Stimulated activated naive CD4-positive, alpha-beta T cell treated with Interleukin-2 at 50 U/mL for 16 hours (primary cell): ENCODE measurements at regions not wholly inside any gene's neighbourhood (a gene's known extent, or its start where the extent isn't known, plus 50 kb on each side); places are given as distances from the start of the nearest gene placed in this dataset.
"Not testable (repeated sequence)": the region's sequence is repeated elsewhere in the genome, so short reads cannot be mapped to it uniquely, and the experiment has no call there.

ENCODE experiments used
- DNase-seq: peaks from one replicate; lab custom pipeline; 2025; lab: John Stamatoyannopoulos, UW

DNA sequence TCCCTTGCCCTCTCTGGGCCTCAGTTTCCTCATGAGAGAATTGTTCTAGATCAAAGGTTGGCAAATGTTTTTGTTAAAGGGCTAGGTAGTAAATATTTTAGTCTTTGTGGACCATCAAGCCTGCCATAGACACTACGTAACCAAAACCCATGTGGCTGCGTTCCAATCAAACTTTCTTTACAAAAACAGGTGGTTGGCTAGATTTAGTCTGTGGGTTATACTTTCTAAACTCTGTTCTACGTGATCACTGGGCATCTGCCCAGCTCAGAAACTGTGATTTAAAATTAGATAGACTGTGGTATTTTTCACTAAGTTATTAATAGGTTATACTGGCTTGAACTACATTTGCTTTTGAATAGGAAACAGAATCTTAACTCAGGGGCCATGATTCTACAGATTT is 149.8 kb upstream of the DCC start:
- DNase-seq: no peak

DNA sequence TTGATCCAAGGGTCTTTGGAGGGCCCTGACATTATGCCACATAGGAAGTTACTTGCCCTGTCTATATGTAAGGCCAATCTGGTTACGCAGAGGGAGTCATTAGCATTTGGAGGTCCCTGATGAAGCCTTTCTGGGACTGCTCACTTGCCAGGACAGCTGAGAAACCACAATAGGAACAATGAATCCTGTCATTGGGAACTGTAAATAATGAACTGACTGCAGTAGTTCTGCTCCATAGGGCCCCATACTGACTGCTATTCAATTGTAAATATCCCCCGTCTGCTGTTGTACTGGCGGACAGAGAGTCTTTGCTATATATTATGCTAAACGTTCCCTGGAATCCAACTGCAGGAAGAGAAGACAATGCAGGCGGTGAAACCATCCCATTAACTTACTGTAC is 149.4 kb upstream of the DCC start:
- DNase-seq: no peak

DNA sequence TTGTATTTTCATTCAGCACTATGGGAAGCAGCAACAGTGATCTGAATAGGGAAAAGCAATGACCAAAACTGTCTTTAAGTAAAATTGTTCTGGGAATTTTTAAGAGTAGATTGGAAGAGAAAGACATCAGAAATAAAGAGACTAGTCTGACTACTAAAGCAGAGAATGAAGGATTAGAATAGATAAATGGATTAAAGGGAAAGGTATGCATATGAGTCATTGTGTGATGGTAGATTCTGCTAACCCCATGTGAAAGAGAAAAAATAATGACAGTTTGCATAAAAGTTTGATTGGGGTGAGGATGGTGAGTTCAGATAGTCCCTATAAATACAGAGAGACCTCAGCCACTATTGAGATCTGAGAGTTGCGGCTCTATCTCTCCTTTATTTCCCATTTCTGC is 139.6 kb upstream of the DCC start:
- DNase-seq: no peak

DNA sequence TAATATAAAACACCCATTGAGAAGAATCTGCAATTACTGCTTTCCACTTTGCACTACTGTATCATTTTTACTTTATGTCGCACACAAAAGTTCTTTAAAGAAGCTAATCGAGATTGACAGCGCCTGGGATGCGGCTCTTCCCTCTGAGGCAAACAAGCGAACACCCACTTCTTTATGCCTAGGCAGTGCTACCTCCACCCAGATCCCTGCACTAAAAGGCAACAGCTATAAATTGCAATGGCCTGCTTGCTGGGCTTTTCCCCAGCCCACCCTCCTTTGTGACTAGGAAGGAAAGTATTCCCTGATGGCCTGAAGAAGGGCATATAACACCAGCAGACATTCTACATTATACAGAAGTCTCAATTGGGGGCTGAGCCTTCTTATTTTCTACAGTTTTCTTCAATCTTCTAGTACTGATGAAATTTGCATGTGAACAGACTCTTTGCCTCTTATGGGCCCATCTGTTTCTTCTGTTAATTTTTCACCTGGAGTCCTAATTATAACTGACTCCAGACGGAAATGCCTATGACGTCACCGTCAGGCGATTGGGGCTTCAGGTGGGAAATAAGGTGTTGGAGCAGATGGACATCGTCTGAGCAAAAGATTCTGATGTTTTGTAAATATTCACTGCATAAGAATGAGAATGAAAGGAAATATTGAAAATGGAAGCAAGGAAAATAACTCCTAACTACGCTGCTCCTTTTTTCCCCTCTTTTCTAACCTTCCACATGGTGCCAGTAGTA is 138.9 kb upstream of the DCC start:
- no peak for DNase-seq

DNA sequence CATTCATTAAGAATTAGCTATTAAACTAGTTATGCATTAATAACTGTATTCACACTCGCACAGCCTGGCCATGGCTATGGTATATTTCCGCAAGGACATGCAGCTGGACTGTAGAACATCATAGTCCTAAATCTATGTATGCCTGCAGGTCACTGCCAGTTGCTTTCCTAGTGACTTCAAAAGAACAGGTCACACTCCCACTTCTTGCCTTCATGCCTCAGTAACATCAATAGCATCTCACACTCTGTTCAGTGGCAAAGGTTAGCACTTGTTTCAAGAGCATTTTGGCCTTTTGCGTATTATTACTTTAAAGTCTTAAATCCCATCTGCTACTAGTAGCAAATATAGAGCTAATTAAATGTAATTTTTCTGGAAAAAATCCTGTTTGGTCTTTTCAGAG is 131.4 kb upstream of the DCC start:
- no peak for DNase-seq

DNA sequence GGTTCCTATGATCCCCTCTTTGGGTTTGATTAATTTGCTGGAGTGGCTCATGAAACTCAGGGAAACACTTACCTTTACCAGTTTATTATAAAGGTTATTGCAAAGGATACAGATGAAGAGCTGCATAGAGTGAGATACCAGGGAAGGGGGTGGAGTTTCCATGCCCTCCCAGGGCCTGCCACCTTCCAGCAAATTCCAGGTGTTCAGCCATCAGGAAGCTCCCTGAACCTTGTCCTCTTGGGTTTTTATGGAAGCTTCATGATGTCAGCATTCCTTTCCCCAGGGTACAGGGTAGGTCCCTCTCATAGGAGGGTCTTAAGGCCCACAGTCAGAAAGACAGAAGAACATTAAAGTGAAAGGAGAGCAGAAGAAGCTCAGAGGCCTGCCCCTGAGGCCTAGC is 123.9 kb upstream of the DCC start:
- DNase-seq: no peak

DNA sequence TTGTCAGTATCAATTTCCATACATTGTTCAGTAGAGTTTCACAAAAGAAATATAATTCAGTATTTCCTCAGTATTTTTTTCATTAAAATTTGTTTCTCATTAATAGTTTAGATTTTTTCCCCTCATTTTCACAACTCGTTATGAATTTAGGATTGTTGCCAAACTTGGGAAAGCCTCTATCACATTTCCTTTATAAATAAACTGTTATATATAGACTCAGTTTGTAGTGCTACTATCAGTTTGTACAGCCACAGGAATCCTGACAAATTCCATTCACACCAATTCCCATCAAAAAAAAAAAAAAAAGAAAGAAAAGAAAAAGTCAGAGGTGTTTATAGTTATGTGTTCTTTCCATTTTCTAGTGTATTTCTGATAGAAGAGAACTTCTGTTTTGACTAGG is 123.3 kb upstream of the DCC start:
- DNase-seq: no peak

DNA sequence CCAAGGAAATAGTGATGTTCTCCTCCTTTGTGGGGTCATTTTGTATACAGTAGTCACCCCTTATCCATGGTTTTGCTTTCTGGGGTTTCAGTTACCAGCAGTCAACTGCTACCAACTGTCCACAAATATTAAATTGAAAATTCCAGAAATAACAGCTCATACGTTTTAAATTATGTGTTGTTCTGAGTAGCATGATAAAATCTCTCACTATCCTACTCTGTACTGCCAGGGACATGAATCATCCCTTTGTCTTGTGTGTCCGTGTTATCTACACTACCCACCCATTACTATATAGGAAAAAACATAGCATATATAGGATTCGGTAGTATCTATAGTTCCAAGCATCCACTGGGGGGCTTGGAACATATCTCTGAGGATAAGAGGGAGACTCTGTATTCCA is 120.9 kb upstream of the DCC start:
- no peak for DNase-seq

DNA sequence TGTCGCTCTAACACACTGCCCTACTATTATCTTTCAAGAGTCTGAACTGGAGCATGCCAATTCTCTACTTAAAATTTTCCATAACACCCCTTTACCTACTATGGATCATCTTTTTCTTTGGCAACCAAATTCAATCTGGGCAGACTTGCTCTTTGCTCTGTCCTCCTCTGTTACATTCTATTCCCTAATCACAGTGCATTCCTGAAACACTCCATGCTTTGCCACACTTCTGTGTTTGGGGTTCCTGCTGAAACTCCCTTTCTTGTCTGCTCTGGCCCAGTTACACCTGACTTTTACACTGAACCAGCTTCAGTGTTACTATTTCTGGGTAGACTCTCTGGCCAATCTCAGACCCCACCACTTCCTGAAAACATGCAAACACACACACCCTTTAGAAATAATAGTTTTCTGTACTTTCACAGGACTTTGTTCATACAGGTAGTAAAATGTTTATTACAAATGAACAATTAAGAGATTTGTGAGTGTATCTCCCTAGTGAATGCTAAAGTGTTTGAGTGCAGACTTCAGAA is 119.9 kb upstream of the DCC start:
- DNase-seq: no peak

DNA sequence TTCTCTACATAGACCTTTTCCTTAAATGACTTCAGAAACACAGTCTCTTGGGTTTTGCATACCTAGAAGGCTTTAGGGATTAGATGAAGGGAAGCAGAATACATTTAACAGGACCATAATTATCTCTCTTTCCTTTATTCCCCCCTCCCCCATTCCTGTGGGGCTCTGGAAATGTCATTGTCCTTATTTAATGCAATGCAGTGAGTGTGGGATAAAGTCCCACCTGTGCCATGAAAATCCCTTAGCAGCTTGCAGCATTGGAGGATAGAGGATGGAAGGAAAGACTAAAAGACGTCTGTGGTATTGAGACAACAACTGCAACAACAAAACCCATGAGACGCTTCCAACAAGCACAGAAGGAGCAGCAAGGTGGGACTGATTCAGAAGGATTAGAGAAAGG is 117.8 kb upstream of the DCC start:
- no peak for DNase-seq

DNA sequence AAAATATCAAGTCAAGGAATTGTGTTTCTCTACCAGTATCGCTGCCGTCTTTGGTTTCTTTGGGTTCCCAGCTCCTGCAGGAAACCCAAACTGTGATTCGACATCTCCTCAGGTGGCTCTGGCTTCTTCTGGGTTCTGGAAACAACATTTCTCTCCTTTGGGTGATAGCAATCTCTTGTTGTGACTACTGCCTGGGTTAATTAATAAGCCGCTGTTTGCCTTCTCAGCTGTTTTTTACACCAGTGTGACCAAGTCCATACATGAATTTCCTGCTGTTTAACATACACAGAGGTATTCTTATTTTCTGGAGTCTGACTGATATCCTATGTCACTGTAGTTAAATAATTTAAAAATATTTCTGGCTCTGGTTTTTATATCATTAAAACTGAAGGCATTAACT is 112.5 kb upstream of the DCC start:
- DNase-seq: no peak

DNA sequence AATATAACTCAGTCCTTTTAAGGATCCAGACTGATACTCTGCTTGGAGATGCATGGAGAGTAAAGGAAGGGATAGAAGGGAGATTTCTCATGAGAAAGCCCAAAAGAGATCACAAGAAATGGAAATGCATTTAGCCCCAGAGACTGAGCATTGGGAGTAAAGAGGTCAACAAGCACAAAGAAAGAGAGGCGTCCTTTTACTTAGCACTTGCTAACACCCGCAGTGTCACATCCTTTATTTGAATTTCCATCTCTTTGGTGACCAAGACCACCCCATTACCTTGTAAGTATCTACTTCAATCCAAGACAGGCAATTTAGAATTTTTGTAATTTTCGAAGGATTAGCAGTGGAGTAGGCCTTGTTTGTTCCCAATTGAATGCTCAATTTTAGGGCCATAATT is 111.8 kb upstream of the DCC start:
- DNase-seq: no peak

DNA sequence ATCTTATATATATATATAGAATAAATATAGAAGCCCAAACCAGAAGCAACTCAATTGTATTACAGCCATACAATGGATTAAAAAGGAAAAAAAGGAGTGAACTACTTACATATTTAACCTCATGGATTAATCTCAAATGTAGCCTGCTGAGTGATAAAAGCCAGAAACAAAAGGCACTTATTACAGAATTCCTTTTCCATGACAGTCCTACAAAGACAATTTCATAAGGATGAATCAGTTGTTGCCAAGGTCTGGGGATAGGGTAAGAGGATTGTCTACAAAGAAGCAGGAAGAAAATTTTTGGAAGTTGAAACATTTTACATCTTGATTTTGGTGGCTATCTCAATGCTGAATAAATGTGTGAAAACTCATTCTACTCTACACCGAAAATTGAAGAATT is 103.9 kb upstream of the DCC start:
- DNase-seq: no peak

DNA sequence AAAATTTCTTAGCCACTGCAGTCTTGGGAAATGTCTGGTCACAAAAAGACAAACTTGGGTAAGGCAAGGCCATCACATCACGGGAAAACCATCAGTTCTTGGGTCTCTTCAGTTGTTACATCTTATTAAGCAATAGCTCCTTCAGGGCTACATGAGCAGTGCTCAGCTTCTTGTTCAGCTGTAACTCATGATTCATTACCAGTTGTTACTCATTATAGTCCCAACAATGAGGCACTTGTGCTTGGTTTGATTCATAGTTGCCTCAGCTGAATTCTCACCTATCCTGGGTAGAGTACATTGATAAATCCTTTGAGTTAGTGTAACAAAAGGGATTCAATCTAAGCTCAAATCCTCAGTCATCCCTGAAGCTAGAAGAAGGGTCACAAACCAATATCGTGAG is 102.4 kb upstream of the DCC start:
- DNase-seq: no peak

DNA sequence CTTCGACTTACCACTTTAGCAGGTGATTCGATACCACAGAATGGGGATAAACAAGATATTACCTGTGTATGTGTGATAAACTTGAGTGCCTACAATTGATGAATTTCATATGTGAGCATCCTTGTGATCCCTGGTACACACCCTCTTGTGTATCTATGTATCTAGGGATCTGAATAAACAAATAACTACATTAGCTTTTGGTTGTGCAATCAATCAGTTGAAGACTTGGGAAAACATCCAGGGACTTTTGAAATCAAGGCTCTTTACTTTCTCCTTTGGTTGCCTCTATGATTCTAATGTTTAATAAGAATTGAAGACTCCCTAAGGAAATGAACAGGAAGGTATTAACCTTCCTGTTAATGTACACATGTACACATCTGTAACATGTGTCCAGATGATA is 97.3 kb upstream of the DCC start:
- no peak for DNase-seq

DNA sequence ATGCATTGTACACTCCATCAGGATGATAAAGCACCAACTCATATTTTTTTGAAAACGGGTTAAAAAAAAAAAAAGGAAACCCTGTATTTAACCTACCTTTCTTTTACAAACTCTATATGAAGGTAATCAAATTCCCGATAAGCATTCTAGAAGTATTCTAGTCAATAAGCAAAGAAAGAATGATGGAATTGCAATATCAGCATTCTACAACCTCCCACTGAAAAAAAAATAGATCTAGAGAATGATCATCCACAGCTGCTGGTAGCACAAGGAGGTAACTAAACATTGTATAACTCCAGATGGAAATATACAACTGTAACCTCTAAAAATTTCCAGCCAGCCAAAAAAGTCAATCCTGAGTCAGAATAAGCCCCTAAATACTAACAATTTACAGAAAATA is 95.3 kb upstream of the DCC start:
- no peak for DNase-seq

DNA sequence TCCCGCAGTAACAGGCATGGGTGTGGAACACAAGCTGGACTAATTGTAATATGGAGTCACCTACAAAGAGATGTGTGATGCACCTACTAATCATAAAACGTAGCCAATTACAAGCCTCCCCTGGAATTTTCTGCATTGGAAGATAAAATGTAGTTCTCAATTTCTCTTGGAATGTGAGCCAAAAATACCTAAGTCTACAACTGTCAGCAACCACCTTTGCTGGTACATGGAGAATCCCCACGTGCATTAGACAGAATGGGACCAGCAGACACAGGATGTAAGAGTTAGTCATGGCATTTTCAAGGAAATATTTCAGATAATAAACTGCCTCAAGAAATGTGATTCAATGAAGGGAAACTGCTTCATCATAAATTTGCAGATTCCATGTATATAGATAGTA is 85.6 kb upstream of the DCC start:
- no peak for DNase-seq

DNA sequence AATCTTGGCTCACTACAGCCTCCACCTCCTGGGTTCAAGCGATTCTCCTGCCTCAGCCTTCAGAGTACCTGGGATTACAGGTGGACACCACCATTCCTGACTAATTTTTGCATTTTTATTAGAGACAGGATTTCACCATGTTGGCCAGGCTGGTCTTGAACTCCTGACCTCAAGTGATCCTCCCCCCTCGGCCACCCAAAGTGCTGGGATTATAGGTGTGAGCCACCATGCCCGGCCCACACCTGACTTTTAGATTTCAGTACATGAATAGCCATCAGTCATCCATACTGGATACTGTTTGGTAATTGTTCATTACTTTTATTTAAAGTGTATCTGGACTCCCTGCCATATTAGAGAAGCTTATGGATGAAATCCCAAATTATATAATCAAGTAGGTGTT is 82.6 kb upstream of the DCC start:
- DNase-seq: not testable (repeated sequence)

DNA sequence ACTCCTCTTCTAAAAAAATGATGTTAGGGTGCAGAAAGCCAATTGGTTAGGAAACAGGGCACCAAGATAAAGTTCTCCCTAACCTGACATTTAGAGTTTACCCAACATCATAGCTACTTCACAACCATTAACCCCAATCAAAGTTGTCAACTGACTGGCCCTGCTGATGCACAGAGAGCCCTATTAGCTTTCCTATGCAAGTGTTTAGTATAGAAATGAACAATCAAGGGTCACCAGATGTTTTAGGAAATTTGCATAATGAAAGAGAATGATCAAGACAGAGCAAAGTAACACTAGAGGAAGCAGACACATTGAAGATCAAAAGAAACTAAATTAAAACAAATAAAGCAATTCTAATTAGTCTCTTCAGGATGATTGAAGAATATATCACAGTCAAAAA is 64.2 kb upstream of the DCC start:
- DNase-seq: no peak

DNA sequence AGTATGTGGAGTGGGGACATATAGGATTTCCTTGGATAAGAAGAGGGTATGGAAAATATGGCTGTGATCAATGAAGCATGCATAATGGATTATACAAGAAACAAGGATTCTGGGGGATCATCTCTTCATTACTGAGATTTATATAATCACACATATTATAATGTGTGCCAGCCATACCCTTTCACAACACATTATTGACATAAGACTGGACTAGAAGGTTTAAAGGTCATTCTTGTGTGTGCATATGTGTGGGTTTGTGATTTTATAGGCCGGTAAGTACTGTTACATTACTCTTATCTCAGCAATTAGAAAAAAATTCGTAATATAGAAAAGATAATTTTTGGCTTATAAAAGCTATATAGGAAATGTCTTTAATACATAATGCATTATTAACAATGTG is 62.2 kb upstream of the DCC start:
- DNase-seq: no peak

DNA sequence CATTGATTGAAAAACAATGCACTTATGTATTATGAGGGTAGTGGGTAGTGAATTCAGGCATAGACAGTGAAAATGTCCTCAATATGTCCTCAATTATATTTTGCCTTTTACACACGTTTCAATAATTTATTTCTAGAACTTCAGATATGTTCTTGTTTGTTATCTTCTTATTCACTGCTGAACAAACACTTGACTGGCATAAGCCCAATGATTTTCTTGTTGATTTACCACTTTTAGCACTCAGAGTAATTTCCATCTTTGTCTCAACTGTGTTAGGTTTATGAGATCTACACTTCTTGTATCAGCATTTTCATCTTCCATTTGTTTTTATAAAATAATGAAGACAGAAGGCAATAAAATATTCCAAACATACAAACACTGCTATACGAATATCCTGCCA is 61.8 kb upstream of the DCC start:
- DNase-seq: no peak

DNA sequence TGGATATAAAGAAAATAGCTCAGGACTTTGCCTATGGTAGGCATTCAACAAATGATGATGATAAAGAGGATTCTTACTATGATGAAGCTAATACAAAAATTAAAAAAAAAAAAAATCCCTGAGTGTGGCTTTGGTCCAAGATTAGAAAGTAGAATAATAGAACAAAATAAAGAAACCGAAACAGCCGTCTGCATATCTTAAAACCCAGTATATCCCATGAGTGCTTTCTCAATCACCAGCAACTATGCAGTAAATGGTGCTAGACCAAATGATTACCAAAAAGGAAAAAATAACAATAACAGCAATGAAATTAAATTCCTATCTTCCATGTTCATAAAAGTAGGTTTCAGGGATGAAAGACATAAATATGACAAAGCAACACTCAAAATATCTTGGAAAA is 59.3 kb upstream of the DCC start:
- DNase-seq: no peak

DNA sequence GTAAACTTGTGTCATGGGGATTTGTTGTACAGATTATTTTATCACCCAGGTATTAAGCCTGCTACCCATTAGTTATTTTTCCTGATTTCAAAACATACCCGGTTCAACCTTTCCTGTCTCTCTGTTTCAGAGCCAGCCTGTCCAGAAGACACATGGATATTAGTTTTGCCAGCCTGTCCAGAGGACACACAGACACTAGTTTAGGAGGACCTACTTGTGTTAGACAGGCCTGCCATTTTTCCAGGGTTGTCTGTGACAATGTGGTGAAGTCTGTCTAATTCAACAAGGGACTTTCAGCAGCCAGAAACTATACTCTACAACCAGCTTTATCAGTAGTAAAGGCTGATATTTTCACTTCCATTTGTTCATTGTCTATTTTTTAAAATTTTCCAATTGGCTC is 56.1 kb upstream of the DCC start:
- no peak for DNase-seq

DNA sequence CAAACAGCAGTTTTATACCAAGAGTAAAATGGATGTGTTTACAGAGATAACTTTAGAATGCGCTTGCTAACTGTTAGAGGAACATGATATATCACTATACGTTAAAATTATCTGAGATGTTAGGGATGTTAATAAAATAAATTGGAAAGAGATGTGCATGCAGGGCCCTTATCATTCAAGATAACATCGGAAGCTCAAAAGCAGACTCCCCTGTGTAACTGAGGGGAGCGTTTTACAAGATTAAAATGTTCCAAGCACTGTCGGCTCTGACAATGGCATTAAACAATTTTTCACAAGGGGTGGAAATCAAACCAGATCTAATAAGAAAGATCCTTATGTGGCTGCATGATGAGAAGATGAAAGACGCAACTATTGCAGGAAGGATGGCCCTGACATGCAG is 53.3 kb upstream of the DCC start:
- DNase-seq: no peak

DNA sequence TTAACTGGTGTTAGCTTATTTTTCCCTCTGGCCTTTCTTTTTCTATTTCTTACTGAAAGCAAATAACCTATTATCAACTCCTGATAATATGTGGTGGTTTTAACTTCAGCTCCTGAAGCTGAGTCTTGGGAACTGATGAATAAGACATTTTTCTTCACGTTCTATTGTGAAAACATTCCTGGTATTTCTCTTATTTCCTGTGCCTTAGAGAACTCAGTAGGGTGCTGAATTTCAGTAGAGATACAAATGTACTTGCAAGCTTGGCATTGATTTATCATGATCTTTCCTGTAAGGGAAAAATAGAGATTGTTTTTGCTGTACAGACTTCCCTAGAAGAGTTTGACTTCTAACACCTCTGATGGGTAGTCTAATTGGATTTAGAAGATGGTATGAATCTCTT is 52.8 kb upstream of the DCC start:
- DNase-seq: no peak
